ENCODE measurements at regions not wholly inside any gene's neighbourhood (a gene's known extent, or its start where the extent isn't known, plus 50 kb on each side); places are given as distances from the start of the nearest gene placed in this dataset.

DNA sequence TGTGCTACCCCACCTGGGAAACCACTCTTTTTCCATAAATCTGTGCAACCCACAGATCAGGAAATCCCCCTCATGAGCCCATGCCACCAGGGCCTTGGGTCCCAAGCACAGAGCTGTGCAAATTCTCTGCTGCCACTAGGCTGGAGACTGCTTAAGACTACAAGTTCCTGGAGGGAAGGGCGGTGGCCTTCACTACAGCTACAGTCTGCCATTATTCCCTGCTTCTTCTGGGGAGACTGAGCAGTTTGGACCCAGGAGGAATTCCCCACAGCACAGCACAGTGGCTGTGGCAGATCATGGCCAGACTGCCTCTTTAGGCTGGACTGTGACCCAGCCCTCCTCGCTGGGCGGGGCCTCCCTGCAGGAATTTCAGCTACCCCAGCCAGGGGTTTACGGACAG lies 89.7 kb upstream of the GRB10 start:
- Histone ChIP-seq H2AFZ (ENCODE audit: insufficient read depth, low read length, poor library complexity) (no peak overlapping the region), H3K9ac (ENCODE audit: low read length) (no peak overlapping the region), H3K79me2 (ENCODE audit: control insufficient read depth, insufficient read depth, low read length, poor library complexity) (no peaks in the 10 kb centered on the region), H3K4me1 (ENCODE audit: control insufficient read depth in 1 of 2, insufficient read depth in 2 of 2, low read length in 2 of 2) (no peaks in the 10 kb centered on the region), H3K4ac (ENCODE audit: low read depth, low read length) (no peak overlapping the region), H3K14ac (ENCODE audit: low read length) (no peak overlapping the region), H4K12ac (ENCODE audit: low read depth, low read length) (no peak overlapping the region), H4K91ac (ENCODE audit: low read depth, low read length) (no peak overlapping the region), H3K9me3 (ENCODE audit: insufficient read depth, low read depth, low read length) (no peaks in the 10 kb centered on the region), H3K27me3 (ENCODE audit: insufficient read depth, low read length) (no peaks in the 10 kb centered on the region), H4K8ac (ENCODE audit: low read depth, low read length) (no peak overlapping the region), H2AK5ac (ENCODE audit: low read length) (no peak overlapping the region), H2BK120ac (ENCODE audit: insufficient read depth, low read length, poor library complexity) (no peak overlapping the region), H2BK12ac (ENCODE audit: low read length) (no peak overlapping the region), H3K36me3 (ENCODE audit: control insufficient read depth in 1 of 2, insufficient read depth in 2 of 2, low read length in 2 of 2) (no peaks in the 10 kb centered on the region), H3K23ac (ENCODE audit: low read length) (no peak overlapping the region), H3K4me3 (ENCODE audit: low read depth, low read length) (no peak overlapping the region), H3K18ac (ENCODE audit: low read length) (no peak overlapping the region), H3K79me1 (ENCODE audit: low read length) (no peaks in the 10 kb centered on the region), H3K27ac (ENCODE audit: low read depth, low read length) (no peak overlapping the region), H2BK5ac (ENCODE audit: low read depth, low read length, poor library complexity) (no peak overlapping the region), H3K4me2 (ENCODE audit: low read length) (no peak overlapping the region)
- DNase-seq, result no peak
- WGBS (ENCODE audit: extremely low coverage, insufficient coverage, insufficient read length), result no CpG with 5 or more reads among the region's 4 CpGs

DNA sequence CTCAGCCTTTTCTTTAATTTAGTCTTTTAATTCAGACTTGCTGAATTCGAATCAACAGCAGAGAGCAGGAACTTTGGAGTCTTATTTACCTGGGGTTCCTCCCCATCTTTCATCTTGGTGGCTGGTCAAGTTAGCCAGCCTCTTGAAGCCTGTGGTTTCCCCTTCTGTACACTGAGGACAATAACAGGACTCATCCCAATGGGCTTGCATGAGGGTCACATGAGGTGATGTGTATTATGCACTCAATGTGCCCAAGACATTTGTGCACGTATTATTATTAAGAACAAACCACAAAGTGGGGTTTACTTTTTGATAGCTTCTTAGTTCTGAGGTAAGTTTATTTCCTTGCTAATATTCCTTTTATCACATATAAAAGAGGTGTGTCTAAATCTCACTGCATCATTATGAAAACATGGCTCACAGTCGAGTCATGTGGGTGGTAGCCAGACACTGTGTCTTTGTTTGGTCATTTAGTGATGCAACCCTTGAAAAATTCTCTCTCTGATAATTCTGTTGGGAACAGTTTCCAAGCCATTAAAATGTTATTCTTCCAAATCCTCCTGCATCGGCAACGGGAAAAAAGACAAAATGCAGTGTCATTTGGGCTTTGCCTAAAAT lies 86.5 kb upstream of the GRB10 start:
- H3K9ac ChIP-seq (ENCODE audit: low read length), result no peak overlapping the region
- no peak overlapping the region for H3K14ac ChIP-seq (ENCODE audit: low read length)
- no peaks in the 10 kb centered on the region for H3K79me1 ChIP-seq (ENCODE audit: low read length)
- no peak overlapping the region for H3K27ac ChIP-seq (ENCODE audit: low read depth, low read length)
- H3K9me3 ChIP-seq (ENCODE audit: insufficient read depth, low read depth, low read length), result no peaks in the 10 kb centered on the region
- H3K4me1 ChIP-seq (ENCODE audit: control insufficient read depth in 1 of 2, insufficient read depth in 2 of 2, low read length in 2 of 2), result no peaks in the 10 kb centered on the region
- H3K79me2 ChIP-seq (ENCODE audit: control insufficient read depth, insufficient read depth, low read length, poor library complexity), result no peaks in the 10 kb centered on the region
- no peak overlapping the region for H4K8ac ChIP-seq (ENCODE audit: low read depth, low read length)
- H3K27me3 ChIP-seq (ENCODE audit: insufficient read depth, low read length), result no peaks in the 10 kb centered on the region
- no peak overlapping the region for H2BK12ac ChIP-seq (ENCODE audit: low read length)
- H3K4me3 ChIP-seq (ENCODE audit: low read depth, low read length), result no peak overlapping the region
- no peaks in the 10 kb centered on the region for H3K36me3 ChIP-seq (ENCODE audit: control insufficient read depth in 1 of 2, insufficient read depth in 2 of 2, low read length in 2 of 2)
- H3K4ac ChIP-seq (ENCODE audit: low read depth, low read length), result no peak overlapping the region
- H3K18ac ChIP-seq (ENCODE audit: low read length), result no peak overlapping the region
- no peak overlapping the region for H3K23ac ChIP-seq (ENCODE audit: low read length)
- WGBS (ENCODE audit: extremely low coverage, insufficient coverage, insufficient read length), result no CpG with 5 or more reads among the region's 5 CpGs
- no peak overlapping the region for H2AFZ ChIP-seq (ENCODE audit: insufficient read depth, low read length, poor library complexity)
- no peak overlapping the region for H2BK5ac ChIP-seq (ENCODE audit: low read depth, low read length, poor library complexity)
- no peak overlapping the region for H3K4me2 ChIP-seq (ENCODE audit: low read length)
- H4K12ac ChIP-seq (ENCODE audit: low read depth, low read length), result no peak overlapping the region
- H2BK120ac ChIP-seq (ENCODE audit: insufficient read depth, low read length, poor library complexity), result no peak overlapping the region
- H2AK5ac ChIP-seq (ENCODE audit: low read length), result no peak overlapping the region
- no peak overlapping the region for H4K91ac ChIP-seq (ENCODE audit: low read depth, low read length)
- DNase-seq, result peak in 1 of 2 donors; percentile 26

DNA sequence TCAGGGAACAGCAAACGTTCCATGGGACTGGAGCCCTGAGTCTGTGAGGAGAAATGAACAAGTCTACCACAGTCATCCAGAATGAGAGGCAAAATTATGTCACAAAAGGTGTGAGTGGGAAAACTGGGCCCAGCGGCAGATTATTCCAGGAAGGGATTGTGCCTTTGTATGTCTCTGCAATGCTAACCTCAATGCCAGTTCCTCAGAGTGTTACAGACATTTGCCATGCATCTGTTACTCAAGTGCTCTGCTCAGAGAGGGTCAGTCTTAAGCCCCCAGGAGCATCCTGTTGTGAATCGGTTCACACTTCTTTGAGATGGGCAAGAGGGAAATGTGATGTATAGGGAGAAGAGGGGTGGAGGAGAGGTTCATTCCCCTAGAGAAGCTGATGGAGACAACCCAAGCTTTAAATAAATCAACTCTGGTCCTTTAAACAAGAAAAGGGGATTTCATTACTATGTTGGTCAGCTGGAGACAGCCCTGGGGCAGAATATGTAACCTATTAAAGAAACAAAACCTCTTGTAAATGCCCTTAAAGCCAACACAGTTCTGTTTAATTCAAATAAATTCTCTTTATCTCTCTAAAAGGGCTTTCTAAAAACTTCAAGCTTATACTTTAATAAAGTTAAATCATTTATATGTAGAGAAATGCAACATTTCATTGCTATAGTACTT lies 85.9 kb upstream of the GRB10 start:
- no peaks in the 10 kb centered on the region for H3K27me3 ChIP-seq (ENCODE audit: insufficient read depth, low read length)
- H3K4me1 ChIP-seq (ENCODE audit: control insufficient read depth in 1 of 2, insufficient read depth in 2 of 2, low read length in 2 of 2), result no peaks in the 10 kb centered on the region
- H3K36me3 ChIP-seq (ENCODE audit: control insufficient read depth in 1 of 2, insufficient read depth in 2 of 2, low read length in 2 of 2), result no peaks in the 10 kb centered on the region
- H4K91ac ChIP-seq (ENCODE audit: low read depth, low read length), result no peak overlapping the region
- H3K4me3 ChIP-seq (ENCODE audit: low read depth, low read length), result no peak overlapping the region
- no peak overlapping the region for H2BK120ac ChIP-seq (ENCODE audit: insufficient read depth, low read length, poor library complexity)
- no peak for DNase-seq
- no peak overlapping the region for H3K9ac ChIP-seq (ENCODE audit: low read length)
- no peak overlapping the region for H3K18ac ChIP-seq (ENCODE audit: low read length)
- no CpG with 5 or more reads among the region's 3 CpGs for WGBS (ENCODE audit: extremely low coverage, insufficient coverage, insufficient read length)
- H3K23ac ChIP-seq (ENCODE audit: low read length), result no peak overlapping the region
- H3K79me2 ChIP-seq (ENCODE audit: control insufficient read depth, insufficient read depth, low read length, poor library complexity), result no peaks in the 10 kb centered on the region
- H3K4ac ChIP-seq (ENCODE audit: low read depth, low read length), result no peak overlapping the region
- no peak overlapping the region for H4K8ac ChIP-seq (ENCODE audit: low read depth, low read length)
- H2AK5ac ChIP-seq (ENCODE audit: low read length), result no peak overlapping the region
- no peak overlapping the region for H4K12ac ChIP-seq (ENCODE audit: low read depth, low read length)
- H3K27ac ChIP-seq (ENCODE audit: low read depth, low read length), result no peak overlapping the region
- no peak overlapping the region for H3K14ac ChIP-seq (ENCODE audit: low read length)
- H2BK12ac ChIP-seq (ENCODE audit: low read length), result no peak overlapping the region
- H3K9me3 ChIP-seq (ENCODE audit: insufficient read depth, low read depth, low read length), result no peaks in the 10 kb centered on the region
- H2AFZ ChIP-seq (ENCODE audit: insufficient read depth, low read length, poor library complexity), result no peak overlapping the region
- H3K79me1 ChIP-seq (ENCODE audit: low read length), result no peaks in the 10 kb centered on the region
- H2BK5ac ChIP-seq (ENCODE audit: low read depth, low read length, poor library complexity), result no peak overlapping the region
- no peak overlapping the region for H3K4me2 ChIP-seq (ENCODE audit: low read length)

DNA sequence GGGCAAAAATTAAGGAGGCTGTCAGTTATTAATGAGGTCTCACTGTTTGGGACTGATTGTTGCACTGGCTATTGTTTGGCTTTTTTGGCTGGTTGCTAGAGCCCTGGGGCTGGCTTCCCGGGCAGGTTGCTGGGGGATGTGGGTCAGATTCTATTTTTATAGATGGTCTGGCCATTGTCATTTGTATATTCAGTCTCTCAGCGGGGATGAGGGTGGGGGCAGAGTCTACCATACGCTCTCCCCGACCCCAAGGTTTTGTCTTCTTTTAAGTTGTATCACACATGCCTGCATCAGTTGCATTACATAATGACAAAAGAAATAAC lies 84.3 kb upstream of the GRB10 start:
- H3K18ac ChIP-seq (ENCODE audit: low read length), result no peak overlapping the region
- no peak overlapping the region for H3K9ac ChIP-seq (ENCODE audit: low read length)
- no peak overlapping the region for H4K8ac ChIP-seq (ENCODE audit: low read depth, low read length)
- no peak overlapping the region for H3K4me2 ChIP-seq (ENCODE audit: low read length)
- no peak overlapping the region for H2BK12ac ChIP-seq (ENCODE audit: low read length)
- no peak overlapping the region for H3K23ac ChIP-seq (ENCODE audit: low read length)
- no peaks in the 10 kb centered on the region for H3K9me3 ChIP-seq (ENCODE audit: insufficient read depth, low read depth, low read length)
- H3K79me2 ChIP-seq (ENCODE audit: control insufficient read depth, insufficient read depth, low read length, poor library complexity), result no peaks in the 10 kb centered on the region
- no peaks in the 10 kb centered on the region for H3K4me1 ChIP-seq (ENCODE audit: control insufficient read depth in 1 of 2, insufficient read depth in 2 of 2, low read length in 2 of 2)
- H2AK5ac ChIP-seq (ENCODE audit: low read length), result no peak overlapping the region
- WGBS (ENCODE audit: extremely low coverage, insufficient coverage, insufficient read length), result no CpG with 5 or more reads among the region's 4 CpGs
- no peaks in the 10 kb centered on the region for H3K27me3 ChIP-seq (ENCODE audit: insufficient read depth, low read length)
- DNase-seq, result no peak
- H2AFZ ChIP-seq (ENCODE audit: insufficient read depth, low read length, poor library complexity), result no peak overlapping the region
- H3K27ac ChIP-seq (ENCODE audit: low read depth, low read length), result no peak overlapping the region
- H4K12ac ChIP-seq (ENCODE audit: low read depth, low read length), result no peak overlapping the region
- H2BK120ac ChIP-seq (ENCODE audit: insufficient read depth, low read length, poor library complexity), result no peak overlapping the region
- H2BK5ac ChIP-seq (ENCODE audit: low read depth, low read length, poor library complexity), result no peak overlapping the region
- H3K4me3 ChIP-seq (ENCODE audit: low read depth, low read length), result no peak overlapping the region
- H3K4ac ChIP-seq (ENCODE audit: low read depth, low read length), result no peak overlapping the region
- no peaks in the 10 kb centered on the region for H3K79me1 ChIP-seq (ENCODE audit: low read length)
- no peak overlapping the region for H4K91ac ChIP-seq (ENCODE audit: low read depth, low read length)
- H3K14ac ChIP-seq (ENCODE audit: low read length), result no peak overlapping the region
- no peaks in the 10 kb centered on the region for H3K36me3 ChIP-seq (ENCODE audit: control insufficient read depth in 1 of 2, insufficient read depth in 2 of 2, low read length in 2 of 2)
